Osteoblast (primary cell): ENCODE measurements at regions not wholly inside any gene's neighbourhood (a gene's known extent, or its start where the extent isn't known, plus 50 kb on each side); places are given as distances from the start of the nearest gene placed in this dataset.

Experiments
- DNase-seq: peaks from one replicate; pipeline ENCODE4 v3.0.0; 2011; ENCODE audit warnings: low spot score, mixed read lengths; ENCODE audit not compliant: insufficient read length; ENCODE audit errors: missing footprints
- H2AFZ ChIP-seq: 2 replicates; pipeline ENCODE4 v1.6.0; 2011; ENCODE audit warnings: mild to moderate bottlenecking, low read length
- H3K27ac ChIP-seq: 2 replicates; pipeline ENCODE4 v1.5.1; 2011; ENCODE audit warnings: mild to moderate bottlenecking, low read depth, low read length, moderate library complexity
- H3K27me3 ChIP-seq: 2 replicates; pipeline ENCODE4 v1.6.0; 2012; ENCODE audit warnings: mild to moderate bottlenecking, control low read depth, inconsistent platforms, low read length, moderate library complexity; ENCODE audit not compliant: insufficient read depth
- H3K36me3 ChIP-seq: 2 replicates; pipeline ENCODE4 v1.5.1; 2011; ENCODE audit warnings: mild to moderate bottlenecking, low read length, control low read depth, moderate library complexity; ENCODE audit not compliant: insufficient read depth
- H3K4me1 ChIP-seq: 2 replicates; pipeline ENCODE4 v1.5.1; 2011; ENCODE audit warnings: mild to moderate bottlenecking, low read length, control low read depth, moderate library complexity; ENCODE audit not compliant: insufficient read depth
- H3K4me2 ChIP-seq: 2 replicates; pipeline ENCODE4 v1.6.0; 2011; ENCODE audit warnings: mild to moderate bottlenecking, low read length; ENCODE audit not compliant: insufficient read depth
- H3K4me3 ChIP-seq: fragments of 200-600 bp; sonication (generic); 3 replicates; pipeline ENCODE4 v1.5.1; 2012; ENCODE audit warnings: mild to moderate bottlenecking, low read length, inconsistent platforms; ENCODE audit not compliant: insufficient read depth
- H3K79me2 ChIP-seq: 2 replicates; pipeline ENCODE4 v1.6.0; 2012; ENCODE audit warnings: mild to moderate bottlenecking, low read length, control low read depth, inconsistent platforms; ENCODE audit not compliant: insufficient read depth
- H3K9me3 ChIP-seq: 2 replicates; pipeline ENCODE4 v1.5.1; 2011; ENCODE audit warnings: low read depth, low read length, control low read depth
- H4K20me1 ChIP-seq: 2 replicates; pipeline ENCODE4 v1.6.0; 2012; ENCODE audit warnings: mild to moderate bottlenecking, low read length, control low read depth; ENCODE audit not compliant: insufficient read depth
- TF ChIP-seq, protein P1 (sequence below): IDR thresholded peaks from 2 replicates; pipeline ENCODE4 v1.5.1; 2011; ENCODE audit warnings: mild to moderate bottlenecking, low read depth, low read length, moderate library complexity; ENCODE audit errors: extremely low read depth

DNA sequence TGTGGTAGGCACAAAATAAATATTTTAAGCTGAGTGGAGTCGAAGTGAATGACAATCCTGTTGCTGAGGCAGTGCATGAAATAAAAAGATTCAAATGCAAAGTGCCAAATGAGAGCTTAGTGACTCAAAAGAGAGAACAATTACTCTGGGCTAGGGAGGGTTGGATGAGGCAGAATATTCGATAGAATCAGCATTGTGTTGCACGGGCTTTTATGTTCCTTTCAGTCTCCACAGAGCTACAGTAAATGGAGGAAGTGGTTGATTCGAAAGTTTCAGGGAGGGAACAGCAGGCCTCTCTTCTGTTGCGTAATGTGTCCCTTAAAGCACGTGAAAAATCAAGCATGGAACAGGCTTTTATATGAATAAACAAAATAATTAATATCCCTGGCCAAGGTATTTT is 599.3 kb upstream of the CELF2 start:
- Histone ChIP-seq H3K27ac (no peak overlapping the region), H4K20me1 (no peaks in the 10 kb centered on the region), H3K4me2 (no peak overlapping the region), H3K36me3 (no peaks in the 10 kb centered on the region), H3K79me2 (no peaks in the 10 kb centered on the region), H3K27me3 (no peaks in the 10 kb centered on the region), H2AFZ (no peak overlapping the region), H3K4me3 (no peak overlapping the region), H3K9me3 (no peaks in the 10 kb centered on the region), H3K4me1 (no peaks in the 10 kb centered on the region)
- TF ChIP-seq, protein P1, sequence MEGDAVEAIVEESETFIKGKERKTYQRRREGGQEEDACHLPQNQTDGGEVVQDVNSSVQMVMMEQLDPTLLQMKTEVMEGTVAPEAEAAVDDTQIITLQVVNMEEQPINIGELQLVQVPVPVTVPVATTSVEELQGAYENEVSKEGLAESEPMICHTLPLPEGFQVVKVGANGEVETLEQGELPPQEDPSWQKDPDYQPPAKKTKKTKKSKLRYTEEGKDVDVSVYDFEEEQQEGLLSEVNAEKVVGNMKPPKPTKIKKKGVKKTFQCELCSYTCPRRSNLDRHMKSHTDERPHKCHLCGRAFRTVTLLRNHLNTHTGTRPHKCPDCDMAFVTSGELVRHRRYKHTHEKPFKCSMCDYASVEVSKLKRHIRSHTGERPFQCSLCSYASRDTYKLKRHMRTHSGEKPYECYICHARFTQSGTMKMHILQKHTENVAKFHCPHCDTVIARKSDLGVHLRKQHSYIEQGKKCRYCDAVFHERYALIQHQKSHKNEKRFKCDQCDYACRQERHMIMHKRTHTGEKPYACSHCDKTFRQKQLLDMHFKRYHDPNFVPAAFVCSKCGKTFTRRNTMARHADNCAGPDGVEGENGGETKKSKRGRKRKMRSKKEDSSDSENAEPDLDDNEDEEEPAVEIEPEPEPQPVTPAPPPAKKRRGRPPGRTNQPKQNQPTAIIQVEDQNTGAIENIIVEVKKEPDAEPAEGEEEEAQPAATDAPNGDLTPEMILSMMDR: no peak
- DNase-seq: no peak

DNA sequence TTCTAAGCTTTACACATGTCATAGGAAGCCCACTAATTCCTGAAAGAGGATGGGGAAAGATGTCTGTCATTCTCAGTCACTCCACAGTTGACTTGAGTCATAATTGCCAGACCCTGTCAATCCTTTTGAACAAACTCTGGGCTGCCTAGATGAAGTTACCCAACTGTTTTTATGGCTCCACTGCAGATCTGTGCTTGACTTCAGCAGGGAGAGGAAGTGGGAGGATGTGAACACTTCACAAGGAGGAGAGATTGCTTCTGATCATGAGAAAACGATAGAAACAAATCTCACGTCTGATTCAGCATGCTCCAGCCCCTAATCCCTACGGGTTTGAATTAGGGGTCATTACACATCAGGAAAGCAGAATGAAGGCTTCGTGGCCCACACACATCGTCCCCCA is 596.6 kb upstream of the CELF2 start:
- H4K20me1 ChIP-seq: no peaks in the 10 kb centered on the region
- no peak overlapping the region for H3K4me2 ChIP-seq
- no peaks in the 10 kb centered on the region for H3K36me3 ChIP-seq
- no peak overlapping the region for H2AFZ ChIP-seq
- TF ChIP-seq, protein P1: no peak
- no peaks in the 10 kb centered on the region for H3K27me3 ChIP-seq
- H3K27ac ChIP-seq: no peak overlapping the region
- H3K4me3 ChIP-seq: no peak overlapping the region
- DNase-seq: no peak
- no peaks in the 10 kb centered on the region for H3K9me3 ChIP-seq
- no peaks in the 10 kb centered on the region for H3K79me2 ChIP-seq
- H3K4me1 ChIP-seq: no peaks in the 10 kb centered on the region

DNA sequence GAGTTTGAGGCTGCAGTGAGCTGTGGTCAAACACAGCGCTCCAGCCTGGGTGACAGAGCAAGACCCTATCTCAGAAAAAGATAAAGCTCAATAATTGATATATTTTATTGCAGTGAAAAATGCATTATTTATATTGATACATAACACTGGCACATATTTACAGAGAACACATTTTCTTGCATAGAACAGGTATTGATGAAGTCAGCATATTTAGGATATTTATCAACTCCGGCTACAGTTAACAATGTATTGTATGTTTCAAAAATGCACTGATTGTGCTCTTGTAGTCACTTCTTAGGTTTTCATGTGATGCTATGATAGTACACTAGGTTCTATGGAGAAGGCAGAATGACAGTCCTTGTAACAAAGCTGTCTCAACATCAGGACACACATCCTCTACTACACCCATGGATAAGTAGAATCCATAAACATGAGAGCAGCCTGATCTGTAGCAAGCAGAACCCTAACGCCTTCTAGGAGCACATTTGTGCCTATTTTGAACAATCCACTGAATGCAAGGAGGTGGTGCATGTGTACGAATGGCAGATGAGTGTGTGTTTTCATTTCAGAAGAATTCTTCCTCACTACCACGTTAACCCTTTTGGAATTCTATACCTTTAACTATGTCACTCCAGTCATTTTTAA is 586.1 kb upstream of the CELF2 start:
- H2AFZ ChIP-seq: no peak overlapping the region
- H3K4me3 ChIP-seq: no peak overlapping the region
- no peak overlapping the region for H3K4me2 ChIP-seq
- H3K27ac ChIP-seq: no peak overlapping the region
- H3K27me3 ChIP-seq: no peaks in the 10 kb centered on the region
- no peaks in the 10 kb centered on the region for H3K9me3 ChIP-seq
- H3K79me2 ChIP-seq: no peaks in the 10 kb centered on the region
- DNase-seq: no peak
- no peaks in the 10 kb centered on the region for H3K36me3 ChIP-seq
- H4K20me1 ChIP-seq: no peaks in the 10 kb centered on the region
- H3K4me1 ChIP-seq: no peaks in the 10 kb centered on the region
- TF ChIP-seq, protein P1: no peak

DNA sequence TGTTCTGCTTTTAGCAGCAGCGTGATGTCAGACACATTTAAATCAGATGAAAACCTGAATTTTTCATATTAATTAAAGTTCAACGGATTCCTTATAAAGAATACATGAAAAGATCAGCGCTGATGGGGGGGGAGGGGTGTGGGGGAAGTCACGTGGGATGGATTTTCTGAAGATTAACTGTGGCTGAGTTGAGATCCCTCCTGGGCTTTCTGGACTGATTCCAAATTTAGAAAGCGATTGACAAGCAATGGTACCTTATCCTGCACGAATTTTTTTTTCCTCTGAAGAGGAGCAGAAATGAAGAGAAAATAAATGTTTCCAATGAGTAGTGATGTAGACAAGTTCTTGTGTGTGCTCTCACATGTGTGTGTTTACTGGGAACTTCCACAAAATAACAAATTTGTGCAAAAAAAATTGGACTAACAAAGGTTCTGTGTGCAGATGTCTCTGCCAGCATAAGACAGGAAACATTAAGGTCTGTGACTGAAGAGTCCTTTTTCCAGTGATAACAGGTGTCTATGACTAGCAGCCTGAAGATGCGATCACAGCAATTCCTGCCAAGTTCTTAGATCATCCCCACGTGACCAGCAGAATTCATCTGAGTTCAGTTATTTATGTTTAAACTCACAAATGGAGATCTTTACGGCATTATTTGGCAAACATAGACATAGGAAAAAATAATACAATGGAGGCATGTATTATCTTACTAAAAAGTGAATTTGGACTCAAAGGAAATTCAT is 585.2 kb upstream of the CELF2 start:
- Histone ChIP-seq H3K27me3 (no peaks in the 10 kb centered on the region), H4K20me1 (no peaks in the 10 kb centered on the region), H3K27ac (no peak overlapping the region), H2AFZ (no peak overlapping the region), H3K79me2 (no peaks in the 10 kb centered on the region), H3K4me2 (no peak overlapping the region), H3K36me3 (no peaks in the 10 kb centered on the region), H3K9me3 (no peaks in the 10 kb centered on the region), H3K4me3 (no peak overlapping the region), H3K4me1 (no peaks in the 10 kb centered on the region)
- TF ChIP-seq, protein P1: no peak
- no peak for DNase-seq
